PC-9 (cell line): ENCODE measurements at regions not wholly inside any gene's neighbourhood (a gene's known extent, or its start where the extent isn't known, plus 50 kb on each side); places are given as distances from the start of the nearest gene placed in this dataset.

Experiments
- CTCF ChIP-seq: fragments of 200-600 bp; sonication (generic); conservative IDR thresholded peaks from 2 replicates; pipeline ENCODE4 v1.6.1; 2017; ENCODE audit warnings: mixed run types, antibody characterized with exemption, mild to moderate bottlenecking, moderate library complexity
- EZH2 ChIP-seq: fragments of 200-600 bp; sonication (generic); IDR thresholded peaks from 2 replicates; pipeline ENCODE4 v1.8.0; 2017; ENCODE audit warnings: antibody characterized with exemption, low read depth

GRCh38 chr5:89262030-89262429 lies 379.0 kb upstream of the MEF2C start:
- TF ChIP-seq CTCF (no peak), EZH2 (no peak)
